ENCODE measurements at regions not wholly inside any gene's neighbourhood (a gene's known extent, or its start where the extent isn't known, plus 50 kb on each side); places are given as distances from the start of the nearest gene placed in this dataset.
"Not testable (repeated sequence)": the region's sequence is repeated elsewhere in the genome, so short reads cannot be mapped to it uniquely, and the experiment has no call there.

GRCh38 chr2:63742580-63742976 is 99.1 kb upstream of the UGP2 start:
- 61% methylated on average over 5 of the region's 5 CpGs for WGBS (ENCODE audit: insufficient coverage, low coverage, low lambda C conversion rate, missing lambda C conversion rate)
- intact Hi-C loops (cut with DNase I): no loop called here

GRCh38 chr2:63743170-63743981 is 98.3 kb upstream of the UGP2 start:
- 100% methylated on average over 1 of the region's 2 CpGs for WGBS (ENCODE audit: insufficient coverage, low coverage, low lambda C conversion rate, missing lambda C conversion rate)
- no peaks in the 10 kb centered on the region for H3K27me3 ChIP-seq
- no peak for DNase-seq

More at GRCh38 chr2:63742580-63742976, 99.1 kb upstream of the UGP2 start:
- DNase-seq (no peak), ATAC-seq (no peak)
- no peaks in the 10 kb centered on the region for H3K36me3 ChIP-seq
- peaks cover 0 to 30% (median 11%) of the 10 kb centered on the region in 4 donors for H3K4me1 ChIP-seq
- no peaks in the 10 kb centered on the region for H3K9me3 ChIP-seq
- no peaks in the 10 kb centered on the region for H3K27me3 ChIP-seq
- TF ChIP-seq CTCF (IDR thresholded peaks at IDR 0.05) (no peak), POLR2A (IDR thresholded peaks at IDR 0.05) (no peak)
- no peak overlapping the region for H3K4me3 ChIP-seq
- H3K27ac ChIP-seq: no peak overlapping the region

GRCh38 chr2:63743982-63744966 is 97.4 kb upstream of the UGP2 start:
- no peaks in the 10 kb centered on the region for H3K36me3 ChIP-seq
- H3K4me1 ChIP-seq: peaks cover 0 to 19% (median 6%) of the 10 kb centered on the region in 4 donors
- no peak overlapping the region for H3K4me3 ChIP-seq
- no peaks in the 10 kb centered on the region for H3K9me3 ChIP-seq
- peak in 2 of 4 donors; percentile 22 to 38 for ATAC-seq
- 70% methylated on average over 6 of the region's 6 CpGs for WGBS (ENCODE audit: insufficient coverage, low coverage, low lambda C conversion rate, missing lambda C conversion rate)
- H3K27ac ChIP-seq: no peak overlapping the region
- intact Hi-C loops (cut with DNase I): no loop called here
- TF ChIP-seq CTCF (IDR thresholded peaks at IDR 0.05): no peak
- TF ChIP-seq POLR2A (IDR thresholded peaks at IDR 0.05): no peak
- DNase-seq: no peak
- no peaks in the 10 kb centered on the region for H3K27me3 ChIP-seq

More at GRCh38 chr2:63743170-63743981, 98.3 kb upstream of the UGP2 start:
- peak in 2 of 4 donors; percentile 17 to 38 for ATAC-seq
- Histone ChIP-seq H3K4me3 (no peak overlapping the region), H3K27ac (no peak overlapping the region), H3K4me1 (peaks cover 0 to 23% (median 7%) of the 10 kb centered on the region in 4 donors), H3K9me3 (no peaks in the 10 kb centered on the region), H3K36me3 (no peaks in the 10 kb centered on the region)
- intact Hi-C loops (cut with DNase I): no loop called here
- TF ChIP-seq POLR2A (IDR thresholded peaks at IDR 0.05): no peak
- no peak for TF ChIP-seq CTCF (IDR thresholded peaks at IDR 0.05)

GRCh38 chr2:63746548-63746947 is 95.1 kb upstream of the UGP2 start:
- WGBS (ENCODE audit: insufficient coverage, low coverage, low lambda C conversion rate, missing lambda C conversion rate): 88% methylated on average over 8 of the region's 8 CpGs
- H3K9me3 ChIP-seq; ATAC-seq; H3K27ac ChIP-seq; H3K4me1 ChIP-seq; H3K27me3 ChIP-seq; H3K36me3 ChIP-seq; H3K4me3 ChIP-seq; DNase-seq; intact Hi-C loops (cut with DNase I): not testable (repeated sequence)
